CD4-positive, alpha-beta memory T cell (primary cell): ENCODE measurements at regions not wholly inside any gene's neighbourhood (a gene's known extent, or its start where the extent isn't known, plus 50 kb on each side); places are given as distances from the start of the nearest gene placed in this dataset.
"Not testable (repeated sequence)": the region's sequence is repeated elsewhere in the genome, so short reads cannot be mapped to it uniquely, and the experiment has no call there.

Source experiments
- CTCF ChIA-PET: fragments of 350-600 bp; sonication (Branson Sonifier 250); formaldehyde crosslinking; loops from one replicate; lab custom pipeline; 2021; ENCODE audit warnings: inconsistent platforms; ENCODE audit not compliant: partially characterized antibody; lab: Charles Lee
- POLR2A ChIA-PET: fragments of 350-600 bp; sonication (Branson Sonifier 250); formaldehyde crosslinking; loops from one replicate; lab custom pipeline; 2021; ENCODE audit not compliant: partially characterized antibody; lab: Charles Lee
- DNase-seq, 5 donors: peaks; one replicate each; pipeline versions ENCODE4 v3.0.0 to v3.0.0-alpha.2; 2020 to 2022; ENCODE audit warnings: mixed read lengths in 1 of 5
- H3K27ac ChIP-seq: one replicate; pipeline ENCODE4 v1.7.0; 2013; ENCODE audit warnings: low read depth, low read length
- H3K27me3 ChIP-seq: 2 replicates; pipeline ENCODE4 v1.7.0; 2013; ENCODE audit warnings: mild to moderate bottlenecking, low read length, moderate library complexity; ENCODE audit not compliant: insufficient read depth
- H3K36me3 ChIP-seq: 2 replicates; pipeline ENCODE4 v1.7.0; 2013; ENCODE audit warnings: mild to moderate bottlenecking, low read length, moderate library complexity; ENCODE audit not compliant: insufficient read depth
- H3K4me1 ChIP-seq: 2 replicates; pipeline ENCODE4 v1.7.0; 2013; ENCODE audit warnings: mild to moderate bottlenecking, low read length, moderate library complexity; ENCODE audit not compliant: insufficient read depth
- H3K4me3 ChIP-seq, 2 donors: one replicate each; pipeline ENCODE4 v1.7.0; 2013; ENCODE audit warnings: low read length in 2 of 2, mild to moderate bottlenecking in 1 of 2
- H3K9me3 ChIP-seq, 2 donors: one replicate each; pipeline ENCODE4 v1.7.0; 2013; ENCODE audit warnings: low read length in 2 of 2, control low read depth in 1 of 2; ENCODE audit not compliant: control insufficient read depth in 1 of 2
- H3K27ac Mint-ChIP-seq, 7 donors: one replicate each; pipeline ENCODE4 v1.8.0; 2020 to 2021; ENCODE audit warnings: mixed read lengths in 7 of 7, mild to moderate bottlenecking in 6 of 7, inconsistent platforms in 3 of 7, moderate library complexity in 3 of 7
- H3K27me3 Mint-ChIP-seq, 2 donors: one replicate each; pipeline ENCODE4 v1.8.0; 2020 to 2021; ENCODE audit warnings: mixed read lengths in 2 of 2
- H3K36me3 Mint-ChIP-seq, 2 donors: one replicate each; pipeline ENCODE4 v1.8.0; 2020 to 2021; ENCODE audit warnings: mixed read lengths in 2 of 2, inconsistent platforms in 1 of 2, mild to moderate bottlenecking in 1 of 2
- H3K4me1 Mint-ChIP-seq, 4 donors: one replicate each; pipeline ENCODE4 v1.8.0; 2020 to 2021; ENCODE audit warnings: mixed read lengths in 4 of 4, mild to moderate bottlenecking in 1 of 4
- H3K4me3 Mint-ChIP-seq, 8 donors: one replicate each; pipeline ENCODE4 v1.8.0; 2020 to 2021; ENCODE audit warnings: mixed read lengths in 8 of 8, mild to moderate bottlenecking in 7 of 8, moderate library complexity in 6 of 8, inconsistent platforms in 3 of 8
- H3K9me3 Mint-ChIP-seq, 8 donors: one replicate each; pipeline ENCODE4 v1.8.0; 2020 to 2021; ENCODE audit warnings: mixed read lengths in 8 of 8, mild to moderate bottlenecking in 5 of 8, inconsistent platforms in 3 of 8, moderate library complexity in 1 of 8
- intact Hi-C: fragments of 100-400 bp; cut with micrococcal nuclease; formaldehyde crosslinking; loops from one replicate; pipeline ENCODE4 v1.15.1; 2023

- H3K36me3 ChIP-seq, intact Hi-C loops, POLR2A ChIA-PET, H3K27me3 Mint-ChIP-seq, H3K4me3 ChIP-seq, H3K36me3 Mint-ChIP-seq, H3K9me3 ChIP-seq, H3K27ac ChIP-seq, H3K9me3 Mint-ChIP-seq, CTCF ChIA-PET, H3K27me3 ChIP-seq: not testable (repeated sequence)
- Mint-ChIP-seq H3K4me1 (peaks cover 9 to 44% (median 28%) of the 10 kb centered on the region in 4 donors), H3K4me3 (peak overlapping the region in 5 of 8 donors; percentile 25 to 69 (median 46)), H3K27ac (peak overlapping the region in 6 of 7 donors; percentile 39 to 83 (median 52))
- peak in 1 of 5 donors; percentile 64 for DNase-seq
- peaks cover 30% of the 10 kb centered on the region for H3K4me1 ChIP-seq
Observed at GRCh38 chr5:176042020-176042658, 74.0 kb upstream of the THOC3 start.

DNA sequence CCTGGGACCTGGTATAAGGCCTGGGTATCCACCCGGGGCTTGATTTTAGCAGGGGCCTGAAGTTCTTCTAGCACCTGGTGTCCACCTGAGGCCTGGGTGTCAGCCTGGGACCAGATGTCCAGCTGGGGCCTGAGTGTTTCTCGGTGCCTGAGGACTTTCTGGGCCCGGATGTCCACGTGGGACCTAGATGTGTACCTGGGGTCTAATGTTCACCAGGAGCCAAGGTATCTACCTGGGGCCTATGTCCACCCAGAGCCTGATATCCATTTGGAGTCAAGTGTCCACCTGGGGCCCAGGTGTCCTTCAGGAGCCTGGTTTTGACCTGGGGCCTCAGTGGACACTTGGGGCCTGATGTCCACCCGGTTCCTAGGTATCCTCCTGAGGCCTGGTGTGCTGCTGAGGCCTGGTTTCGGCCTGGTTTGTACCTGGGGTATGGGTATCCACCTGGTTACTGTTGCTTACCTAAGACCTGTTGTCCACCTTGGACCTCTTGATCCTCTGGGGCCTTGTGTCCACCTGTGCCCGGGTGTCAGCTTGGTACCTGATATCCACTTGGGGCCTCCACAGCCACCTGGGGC, 75.2 kb upstream of the THOC3 start:
- POLR2A ChIA-PET, H3K9me3 ChIP-seq, H3K4me3 Mint-ChIP-seq, H3K27me3 Mint-ChIP-seq, CTCF ChIA-PET, H3K9me3 Mint-ChIP-seq, H3K27ac ChIP-seq, H3K27ac Mint-ChIP-seq, intact Hi-C loops, DNase-seq, H3K36me3 ChIP-seq, H3K4me3 ChIP-seq, H3K36me3 Mint-ChIP-seq, H3K27me3 ChIP-seq: not testable (repeated sequence)
- H3K4me1 Mint-ChIP-seq: peaks cover 7 to 39% (median 23%) of the 10 kb centered on the region in 4 donors
- peaks cover 27% of the 10 kb centered on the region for H3K4me1 ChIP-seq

GRCh38 chr5:176043986-176044385, 75.9 kb upstream of the THOC3 start:
- H3K9me3 Mint-ChIP-seq, H3K36me3 ChIP-seq, CTCF ChIA-PET, H3K27me3 ChIP-seq, POLR2A ChIA-PET, DNase-seq, H3K9me3 ChIP-seq, H3K4me3 ChIP-seq, H3K27ac ChIP-seq, intact Hi-C loops, H3K4me3 Mint-ChIP-seq, H3K36me3 Mint-ChIP-seq, H3K27me3 Mint-ChIP-seq: not testable (repeated sequence)
- peak overlapping the region in 2 of 7 donors; percentile 41 to 48 for H3K27ac Mint-ChIP-seq
- H3K4me1 ChIP-seq: peaks cover 27% of the 10 kb centered on the region
- H3K4me1 Mint-ChIP-seq: peaks cover 9 to 39% (median 25%) of the 10 kb centered on the region in 4 donors

DNA sequence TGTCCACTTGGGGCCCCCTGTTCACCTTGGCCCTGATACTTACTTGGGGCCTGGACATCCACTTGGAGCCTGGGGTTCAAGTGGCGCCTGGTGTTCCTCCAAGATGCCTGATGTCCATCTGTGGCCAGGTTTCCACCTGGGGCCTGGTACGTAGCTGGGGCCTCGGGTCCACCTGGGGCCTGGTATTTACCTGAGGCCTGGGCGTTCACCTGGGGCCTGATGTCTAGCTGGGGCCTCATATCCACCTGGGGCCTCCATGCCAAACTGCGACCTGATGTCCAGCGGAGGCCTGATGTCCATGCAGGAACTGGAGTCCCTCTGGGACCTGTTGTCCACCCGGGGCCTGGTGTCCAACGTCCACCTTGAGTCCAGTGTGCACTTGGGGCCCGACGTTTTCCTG, 76.3 kb upstream of the THOC3 start:
- H3K4me3 Mint-ChIP-seq, H3K27ac ChIP-seq, H3K4me3 ChIP-seq, CTCF ChIA-PET, H3K27ac Mint-ChIP-seq, H3K36me3 ChIP-seq, H3K9me3 Mint-ChIP-seq, H3K9me3 ChIP-seq, DNase-seq, H3K36me3 Mint-ChIP-seq, intact Hi-C loops, POLR2A ChIA-PET, H3K27me3 ChIP-seq, H3K27me3 Mint-ChIP-seq: not testable (repeated sequence)
- peaks cover 26% of the 10 kb centered on the region for H3K4me1 ChIP-seq
- peaks cover 9 to 34% (median 23%) of the 10 kb centered on the region in 4 donors for H3K4me1 Mint-ChIP-seq

GRCh38 chr5:176045442-176045841, 77.3 kb upstream of the THOC3 start:
- CTCF ChIA-PET, POLR2A ChIA-PET, H3K4me3 Mint-ChIP-seq, H3K36me3 ChIP-seq, H3K27me3 Mint-ChIP-seq, intact Hi-C loops, H3K9me3 Mint-ChIP-seq, H3K27me3 ChIP-seq, H3K27ac ChIP-seq, H3K27ac Mint-ChIP-seq, H3K9me3 ChIP-seq, H3K4me3 ChIP-seq, H3K36me3 Mint-ChIP-seq: not testable (repeated sequence)
- H3K4me1 Mint-ChIP-seq: peaks cover 4 to 24% (median 16%) of the 10 kb centered on the region in 4 donors
- peaks cover 16% of the 10 kb centered on the region for H3K4me1 ChIP-seq
- DNase-seq: peak in 3 of 5 donors; percentile 39 to 44 (median 39)

DNA sequence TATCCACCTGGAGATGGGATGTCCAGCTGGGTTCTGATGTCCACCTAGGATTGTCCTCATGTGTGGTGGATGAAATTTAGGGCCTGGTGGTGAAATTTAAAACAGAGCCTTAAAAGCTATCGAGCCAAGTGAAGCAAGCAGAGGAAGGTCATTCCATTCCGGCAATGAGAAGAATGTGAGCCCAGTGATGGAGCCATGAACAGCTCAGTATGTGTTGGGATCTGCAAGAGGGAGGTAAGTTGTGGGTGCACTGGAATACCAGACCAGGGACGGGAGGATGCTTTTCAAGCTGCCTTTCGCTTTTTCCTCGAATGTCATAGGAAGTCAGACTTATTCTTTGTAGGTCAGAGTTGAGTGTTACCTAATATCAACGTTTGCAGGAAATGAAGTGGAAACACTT, 80.6 kb upstream of the THOC3 start:
- peak overlapping the region in 7 of 8 donors; percentile 2 to 74 (median 42) for H3K4me3 Mint-ChIP-seq
- H3K27me3 ChIP-seq, POLR2A ChIA-PET, H3K27ac ChIP-seq, H3K4me1 ChIP-seq, H3K36me3 Mint-ChIP-seq, H3K4me3 ChIP-seq, H3K9me3 Mint-ChIP-seq, DNase-seq, H3K27me3 Mint-ChIP-seq, CTCF ChIA-PET, H3K9me3 ChIP-seq, intact Hi-C loops, H3K36me3 ChIP-seq: not testable (repeated sequence)
- H3K27ac Mint-ChIP-seq: peak overlapping the region in 6 of 7 donors; percentile 7 to 78 (median 34)
- peaks cover 3 to 11% (median 7%) of the 10 kb centered on the region in 4 donors for H3K4me1 Mint-ChIP-seq

DNA sequence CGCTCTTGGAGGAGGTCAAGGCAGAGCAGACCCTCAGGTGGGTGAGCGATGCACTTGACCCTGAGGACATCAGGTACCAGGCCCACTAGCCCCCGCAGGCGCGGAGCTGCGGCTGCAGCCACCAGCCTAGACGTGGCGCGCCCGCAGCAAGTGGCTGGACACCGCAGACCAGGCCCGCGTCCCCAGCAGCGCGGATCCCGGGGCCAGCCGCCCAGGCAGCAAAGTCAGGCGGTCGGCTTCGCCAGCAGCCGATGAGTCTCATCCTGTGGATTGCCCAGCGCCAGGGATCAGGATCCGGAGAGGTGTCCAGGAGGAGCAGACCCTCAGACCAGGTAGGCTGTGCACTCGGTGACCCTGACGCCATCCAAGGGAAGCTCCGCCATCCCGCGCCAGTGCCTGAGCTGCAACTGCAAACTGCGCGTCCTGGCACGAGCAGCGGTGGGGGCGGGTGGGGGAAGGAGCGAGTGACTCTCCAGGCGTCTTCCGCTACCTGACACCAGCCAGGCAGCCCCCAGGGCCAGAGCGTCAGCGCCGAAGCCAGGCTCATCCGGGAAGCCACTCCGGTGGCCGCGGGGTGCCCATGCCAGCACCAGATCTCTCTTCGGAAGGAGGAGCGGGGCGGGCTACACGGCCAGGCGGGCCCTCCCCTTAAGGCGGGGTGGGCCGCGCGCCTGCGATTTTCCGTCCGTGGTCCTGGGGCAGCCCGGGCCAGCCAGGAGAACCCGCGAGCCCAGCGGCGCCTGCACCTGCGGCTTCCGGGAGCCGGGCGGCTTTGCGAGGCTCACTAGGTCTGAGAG, 92.6 kb upstream of the THOC3 start:
- intact Hi-C loops: not testable (repeated sequence)

More for the DNA sequence above, 92.6 kb upstream of the THOC3 start:
- H3K27me3 Mint-ChIP-seq, H3K4me1 ChIP-seq, H3K9me3 Mint-ChIP-seq, POLR2A ChIA-PET, H3K27me3 ChIP-seq, H3K36me3 Mint-ChIP-seq, H3K36me3 ChIP-seq, CTCF ChIA-PET, H3K4me3 ChIP-seq, H3K9me3 ChIP-seq, H3K4me1 Mint-ChIP-seq, H3K27ac Mint-ChIP-seq, H3K27ac ChIP-seq: not testable (repeated sequence)
- H3K4me3 Mint-ChIP-seq: peak overlapping the region in 1 of 8 donors; percentile 29
- peak in 4 of 5 donors; percentile 38 to 48 (median 42) for DNase-seq
